H9 (cell line): ENCODE measurements at regions not wholly inside any gene's neighbourhood (a gene's known extent, or its start where the extent isn't known, plus 50 kb on each side); places are given as distances from the start of the nearest gene placed in this dataset.
A peak's percentile ranks its signal among the peaks of the same experiment; 100 is the strongest.

Source experiments
- DNase-seq: peaks from one replicate; pipeline ENCODE4 v3.0.0-alpha.2; 2017
- H2AFZ ChIP-seq: one replicate; pipeline ENCODE4 v1.6.1; 2013; ENCODE audit warnings: mild to moderate bottlenecking, low read length, control low read depth, moderate library complexity
- H2AK5ac ChIP-seq: 2 replicates; pipeline ENCODE4 v1.6.1; 2013; ENCODE audit warnings: low read length, control low read depth, mixed read lengths; ENCODE audit not compliant: insufficient read length
- H2BK120ac ChIP-seq: one replicate; pipeline ENCODE4 v1.6.1; 2013; ENCODE audit warnings: low read depth, mild to moderate bottlenecking, low read length, control low read depth, inconsistent platforms; ENCODE audit not compliant: poor library complexity, severe bottlenecking
- H2BK12ac ChIP-seq: 2 replicates; pipeline ENCODE4 v1.6.1; 2013; ENCODE audit warnings: low read length, control low read depth, mixed read lengths, low read depth; ENCODE audit not compliant: insufficient read length
- H2BK15ac ChIP-seq: 2 replicates; pipeline ENCODE4 v1.6.1; 2013; ENCODE audit warnings: low read depth, low read length, control low read depth
- H2BK20ac ChIP-seq: one replicate; pipeline ENCODE4 v1.6.1; 2013; ENCODE audit warnings: low read depth, mild to moderate bottlenecking, low read length, control low read depth, inconsistent platforms; ENCODE audit not compliant: poor library complexity, severe bottlenecking
- H2BK5ac ChIP-seq: 2 replicates; pipeline ENCODE4 v1.6.1; 2013; ENCODE audit warnings: low read length, control low read depth, mixed read lengths; ENCODE audit not compliant: insufficient read length
- H3K14ac ChIP-seq: 2 replicates; pipeline ENCODE4 v1.6.1; 2013; ENCODE audit warnings: low read length, control low read depth; ENCODE audit not compliant: insufficient read depth
- H3K18ac ChIP-seq: 2 replicates; pipeline ENCODE4 v1.6.1; 2013; ENCODE audit warnings: low read depth, mild to moderate bottlenecking, mixed read lengths, low read length, control low read depth; ENCODE audit not compliant: insufficient read length
- H3K23ac ChIP-seq: 2 replicates; pipeline ENCODE4 v1.6.1; 2013; ENCODE audit warnings: low read length, control low read depth, mixed read lengths, low read depth; ENCODE audit not compliant: insufficient read length
- H3K23me2 ChIP-seq: 2 replicates; pipeline ENCODE4 v1.6.1; 2013; ENCODE audit warnings: low read depth, mild to moderate bottlenecking, mixed read lengths, low read length, control low read depth; ENCODE audit not compliant: insufficient read length, poor library complexity, severe bottlenecking
- H3K27ac ChIP-seq: 2 replicates; pipeline ENCODE4 v1.5.1; 2013; ENCODE audit warnings: low read length, control low read depth, mixed read lengths, low read depth; ENCODE audit not compliant: insufficient read length
- H3K27me3 ChIP-seq: 2 replicates; pipeline ENCODE4 v1.6.1; 2013; ENCODE audit warnings: low read length, control low read depth, inconsistent platforms; ENCODE audit not compliant: insufficient read depth
- H3K4ac ChIP-seq: 2 replicates; pipeline ENCODE4 v1.6.1; 2013; ENCODE audit warnings: low read depth, mild to moderate bottlenecking, control low read depth, inconsistent platforms, low read length, moderate library complexity
- H3K4me1 ChIP-seq: 2 replicates; pipeline ENCODE4 v1.6.1; 2013; ENCODE audit warnings: low read length, control low read depth, inconsistent platforms; ENCODE audit not compliant: insufficient read depth
- H3K4me2 ChIP-seq: 2 replicates; pipeline ENCODE4 v1.6.1; 2013; ENCODE audit warnings: low read length, control low read depth, mixed read lengths; ENCODE audit not compliant: insufficient read length, insufficient read depth
- H3K56ac ChIP-seq: 2 replicates; pipeline ENCODE4 v1.6.1; 2013; ENCODE audit warnings: low read depth, mild to moderate bottlenecking, mixed read lengths, low read length, control low read depth; ENCODE audit not compliant: insufficient read length
- H3K79me1 ChIP-seq: 2 replicates; pipeline ENCODE4 v1.6.1; 2013; ENCODE audit warnings: low read depth, mild to moderate bottlenecking, moderate library complexity, low read length, control low read depth, inconsistent platforms; ENCODE audit not compliant: insufficient read depth, poor library complexity, severe bottlenecking
- H3K79me2 ChIP-seq: 2 replicates; pipeline ENCODE4 v1.6.1; 2013; ENCODE audit warnings: low read length, control low read depth, inconsistent platforms; ENCODE audit not compliant: insufficient read depth
- H3K9ac ChIP-seq: 2 replicates; pipeline ENCODE4 v1.6.1; 2013; ENCODE audit warnings: low read length, control low read depth, mixed read lengths; ENCODE audit not compliant: insufficient read length; ENCODE audit errors: extremely low read depth
- H3K9me3 ChIP-seq: one replicate; pipeline ENCODE4 v1.6.1; 2013; ENCODE audit warnings: low read depth, low read length, inconsistent platforms; ENCODE audit not compliant: control insufficient read depth
- H3T11ph ChIP-seq: one replicate; pipeline ENCODE4 v1.6.1; 2013; ENCODE audit warnings: mild to moderate bottlenecking, low read length, control low read depth, inconsistent platforms
- H4K20me1 ChIP-seq: one replicate; pipeline ENCODE4 v1.6.1; 2013; ENCODE audit not compliant: control insufficient read depth, insufficient read length, insufficient read depth
- H4K5ac ChIP-seq: 2 replicates; pipeline ENCODE4 v1.6.1; 2013; ENCODE audit warnings: low read depth, mild to moderate bottlenecking, mixed read lengths, low read length, control low read depth; ENCODE audit not compliant: insufficient read length
- H4K8ac ChIP-seq: replicated peaks from 2 replicates; pipeline ENCODE4 v1.6.1; 2013; ENCODE audit warnings: low read length, control low read depth, mixed read lengths, low read depth; ENCODE audit not compliant: insufficient read length
- H4K91ac ChIP-seq: 2 replicates; pipeline ENCODE4 v1.6.1; 2013; ENCODE audit warnings: low read depth, mild to moderate bottlenecking, moderate library complexity, mixed read lengths, low read length, control low read depth; ENCODE audit not compliant: insufficient read length
- H3K27ac Mint-ChIP-seq, 3 experiments: 2 replicates in 2 of 3; 3 replicates in 1 of 3; pipeline ENCODE4 v1.8.0; 2020 to 2021; ENCODE audit warnings: mixed read lengths in 3 of 3, mild to moderate bottlenecking in 1 of 3, moderate library complexity in 1 of 3
- H3K27me3 Mint-ChIP-seq: 2 replicates; pipeline ENCODE4 v1.8.0; 2021; ENCODE audit warnings: low read depth, mild to moderate bottlenecking, moderate library complexity, mixed read lengths
- H3K36me3 Mint-ChIP-seq, 3 experiments: 2 replicates in 2 of 3; 3 replicates in 1 of 3; pipeline ENCODE4 v1.8.0; 2020 to 2021; ENCODE audit warnings: low read depth in 3 of 3, mixed read lengths in 3 of 3; ENCODE audit not compliant: insufficient read depth in 1 of 3
- H3K4me1 Mint-ChIP-seq, 2 experiments: 2 replicates each; pipeline ENCODE4 v1.8.0; 2020; ENCODE audit warnings: mixed read lengths in 2 of 2
- H3K4me3 Mint-ChIP-seq, 2 experiments: 2 replicates in 1 of 2; 3 replicates in 1 of 2; pipeline ENCODE4 v1.8.0; 2020 to 2021; ENCODE audit warnings: mild to moderate bottlenecking in 2 of 2, mixed read lengths in 2 of 2, moderate library complexity in 1 of 2
- H3K9me3 Mint-ChIP-seq, 2 experiments: 2 replicates in 1 of 2; 3 replicates in 1 of 2; pipeline ENCODE4 v1.8.0; 2020; ENCODE audit warnings: mild to moderate bottlenecking in 2 of 2, mixed read lengths in 2 of 2, moderate library complexity in 1 of 2
- CTCF ChIP-seq: fragments of 200-600 bp; sonication (generic); conservative IDR thresholded peaks from 3 replicates; pipeline ENCODE4 v1.8.0; 2021; ENCODE audit warnings: antibody characterized with exemption, mild to moderate bottlenecking
- WGBS: extraction: QIAGEN DNeasy Blood & Tissue Kit; methylation state at CpG from one replicate; pipeline ENCODE4 v1.1.7; 2013; ENCODE audit warnings: missing lambda C conversion rate, low lambda C conversion rate, mixed read lengths; ENCODE audit not compliant: insufficient read length; ENCODE audit errors: extremely low coverage; 5-methylcytosine and 5-hydroxymethylcytosine counted together

- Histone ChIP-seq H3K23ac (no peak overlapping the region), H2AFZ (no peak overlapping the region), H2BK120ac (no peak overlapping the region), H3K79me2 (no peaks in the 10 kb centered on the region), H2AK5ac (no peak overlapping the region), H3K9me3 (no peaks in the 10 kb centered on the region), H3K18ac (no peak overlapping the region), H3T11ph (no peak overlapping the region), H4K8ac (no peak overlapping the region), H3K27me3 (no peaks in the 10 kb centered on the region), H2BK5ac (no peak overlapping the region), H4K91ac (no peak overlapping the region), H3K23me2 (no peaks in the 10 kb centered on the region), H3K9ac (no peak overlapping the region), H4K20me1 (no peaks in the 10 kb centered on the region), H3K79me1 (no peaks in the 10 kb centered on the region), H3K27ac (peak overlapping the region; percentile 25), H3K56ac (no peak overlapping the region), H3K14ac (no peak overlapping the region), H3K4ac (no peak overlapping the region), H2BK20ac (no peak overlapping the region), H2BK15ac (no peak overlapping the region), H3K4me1 (peaks cover 7% of the 10 kb centered on the region; the same call in 1 of the 2 replicates), H2BK12ac (no peak overlapping the region), H3K4me2 (no peak overlapping the region), H4K5ac (no peak overlapping the region)
- no peak overlapping the region for H3K4me3 Mint-ChIP-seq
- no peak for TF ChIP-seq CTCF
- peaks cover 2 to 29% (median 7%) of the 10 kb centered on the region in 3 experiments for H3K36me3 Mint-ChIP-seq
- H3K9me3 Mint-ChIP-seq = peaks cover 5 to 12% of the 10 kb centered on the region in 2 experiments
- H3K27me3 Mint-ChIP-seq = no peaks in the 10 kb centered on the region
- H3K27ac Mint-ChIP-seq = peak overlapping the region in 1 of 3 experiments; percentile 25; a peak in 1 of 7 replicates
- H3K4me1 Mint-ChIP-seq = peaks cover 32 to 50% of the 10 kb centered on the region in 2 experiments
- DNase-seq = no peak
- WGBS = no CpG with 5 or more reads among the region's 1 CpG
These were observed 67.9 kb downstream of the MYL12B start for GRCh38 chr18:3329872-3330271.
